Peyer's patch (tissue), 4 donors: ENCODE measurements at regions not wholly inside any gene's neighbourhood (a gene's known extent, or its start where the extent isn't known, plus 50 kb on each side); places are given as distances from the start of the nearest gene placed in this dataset.

Experiments used
- CTCF ChIP-seq, 6 experiments: fragments of 450-650 bp in 4 of 6; fragments of 200-600 bp in 2 of 6; sonication (generic) in 1 of 6; IDR thresholded peaks; one replicate each; pipeline ENCODE4 v1.5.1; 2017 to 2019; ENCODE audit warnings: antibody characterized with exemption in 6 of 6, mild to moderate bottlenecking in 3 of 6, moderate library complexity in 1 of 6
- POLR2A ChIP-seq, 2 donors: fragments of 450-650 bp; IDR thresholded peaks; one replicate each; pipeline ENCODE4 v1.5.1; 2017; ENCODE audit warnings: antibody characterized with exemption in 2 of 2, mild to moderate bottlenecking in 2 of 2, moderate library complexity in 2 of 2

GRCh38 chr2:216780843-216781242 lies 79.0 kb downstream of the TNP1 start:
- no peak for TF ChIP-seq CTCF (IDR thresholded peaks at IDR 0.05)
- no peak for TF ChIP-seq POLR2A (IDR thresholded peaks at IDR 0.05)
